ENCODE measurements at regions not wholly inside any gene's neighbourhood (a gene's known extent, or its start where the extent isn't known, plus 50 kb on each side); places are given as distances from the start of the nearest gene placed in this dataset.
A peak's percentile ranks its signal among the peaks of the same experiment; 100 is the strongest.

DNA sequence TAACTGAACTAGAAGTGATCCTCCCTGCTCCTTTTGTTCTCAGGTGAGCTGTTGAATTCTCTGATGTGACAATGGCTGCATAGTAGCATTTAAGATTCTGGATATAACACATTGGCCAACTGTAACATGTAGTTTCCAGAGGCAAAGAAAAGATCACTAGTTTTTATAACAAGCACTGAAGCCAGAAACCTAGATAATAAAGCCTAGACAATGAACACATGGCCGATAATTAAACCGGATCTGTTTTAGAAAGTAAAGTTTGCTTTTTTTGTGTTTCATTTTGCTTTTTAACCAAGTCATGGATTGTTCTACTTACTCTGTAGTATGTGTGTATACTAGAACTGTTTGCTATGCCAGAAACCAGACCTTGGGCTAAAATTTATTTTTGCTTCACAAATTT is 225.5 kb upstream of the KLHL1 start:
- TF ChIP-seq, protein P1, sequence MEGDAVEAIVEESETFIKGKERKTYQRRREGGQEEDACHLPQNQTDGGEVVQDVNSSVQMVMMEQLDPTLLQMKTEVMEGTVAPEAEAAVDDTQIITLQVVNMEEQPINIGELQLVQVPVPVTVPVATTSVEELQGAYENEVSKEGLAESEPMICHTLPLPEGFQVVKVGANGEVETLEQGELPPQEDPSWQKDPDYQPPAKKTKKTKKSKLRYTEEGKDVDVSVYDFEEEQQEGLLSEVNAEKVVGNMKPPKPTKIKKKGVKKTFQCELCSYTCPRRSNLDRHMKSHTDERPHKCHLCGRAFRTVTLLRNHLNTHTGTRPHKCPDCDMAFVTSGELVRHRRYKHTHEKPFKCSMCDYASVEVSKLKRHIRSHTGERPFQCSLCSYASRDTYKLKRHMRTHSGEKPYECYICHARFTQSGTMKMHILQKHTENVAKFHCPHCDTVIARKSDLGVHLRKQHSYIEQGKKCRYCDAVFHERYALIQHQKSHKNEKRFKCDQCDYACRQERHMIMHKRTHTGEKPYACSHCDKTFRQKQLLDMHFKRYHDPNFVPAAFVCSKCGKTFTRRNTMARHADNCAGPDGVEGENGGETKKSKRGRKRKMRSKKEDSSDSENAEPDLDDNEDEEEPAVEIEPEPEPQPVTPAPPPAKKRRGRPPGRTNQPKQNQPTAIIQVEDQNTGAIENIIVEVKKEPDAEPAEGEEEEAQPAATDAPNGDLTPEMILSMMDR (IDR thresholded peaks at IDR 0.05; ENCODE audit: borderline replicate concordance), result no peak
- H3K4me3 ChIP-seq, result no peak overlapping the region
- no peak for DNase-seq
- H3K36me3 ChIP-seq, result no peaks in the 10 kb centered on the region
- H3K9me3 ChIP-seq (replicated peaks), result no peaks in the 10 kb centered on the region
- no peak overlapping the region for H3K27ac ChIP-seq (replicated peaks)
- H3K4me1 ChIP-seq, result no peaks in the 10 kb centered on the region
- H3K27me3 ChIP-seq (ENCODE audit: low read depth), result no peaks in the 10 kb centered on the region
- intact Hi-C loops (cut with micrococcal nuclease), result no loop called here

DNA sequence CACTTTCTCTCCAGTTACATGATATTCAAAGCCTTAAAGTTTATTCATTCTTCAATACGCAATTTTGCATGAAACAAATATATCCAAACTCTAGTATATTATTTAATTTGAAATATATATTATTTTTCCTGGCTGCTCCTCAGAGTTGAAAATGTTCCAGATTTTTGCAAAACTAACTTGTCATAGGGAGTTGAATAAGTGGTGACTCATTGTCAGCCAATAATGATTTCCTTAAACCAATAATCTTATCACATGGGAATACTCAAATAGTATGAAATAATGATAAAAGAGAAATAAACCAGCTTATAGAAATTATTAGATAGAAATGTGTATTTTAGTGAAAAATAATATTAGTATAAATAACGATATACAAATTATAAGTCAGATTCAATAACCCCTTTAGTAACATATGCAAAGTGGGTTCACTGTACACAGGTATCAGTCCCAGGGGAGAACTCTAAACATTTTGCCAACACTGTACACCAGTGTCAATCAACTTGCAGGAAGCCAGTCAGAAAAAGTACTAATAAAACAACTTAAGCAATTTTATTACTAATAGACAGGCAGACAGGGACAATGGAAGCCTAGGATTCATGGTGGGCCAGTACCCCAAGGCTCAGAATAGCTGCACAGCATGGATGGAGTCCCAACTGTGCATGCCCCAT is 222.6 kb upstream of the KLHL1 start:
- intact Hi-C loops (cut with micrococcal nuclease), result no loop called here
- H3K27ac ChIP-seq (replicated peaks), result no peak overlapping the region

DNA sequence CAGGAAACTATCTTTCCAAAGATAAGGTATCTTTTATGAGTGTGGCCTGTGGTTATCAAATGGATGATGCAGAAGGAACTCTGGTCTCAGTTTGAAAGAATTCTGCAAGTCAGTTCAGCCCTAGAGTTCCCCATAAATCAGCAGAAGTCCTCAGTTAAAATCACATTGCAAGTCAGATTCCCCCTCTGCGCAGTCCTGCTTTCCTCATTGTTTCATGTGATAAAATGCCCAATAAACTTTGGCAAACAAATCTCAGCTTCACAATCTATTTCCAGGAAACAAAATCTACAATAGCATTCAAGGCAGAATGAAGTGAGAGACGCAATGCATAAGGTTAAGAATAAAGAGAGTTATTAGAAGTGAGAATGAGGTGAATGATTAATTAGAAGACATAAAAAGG is 216.3 kb upstream of the KLHL1 start:
- TF ChIP-seq, protein P1 (IDR thresholded peaks at IDR 0.05; ENCODE audit: borderline replicate concordance), result no peak
- intact Hi-C loops (cut with micrococcal nuclease), result no loop called here
- H3K36me3 ChIP-seq, result no peaks in the 10 kb centered on the region

More for the DNA sequence above, 222.6 kb upstream of the KLHL1 start:
- Histone ChIP-seq H3K4me3 (no peak overlapping the region), H3K27me3 (ENCODE audit: low read depth) (no peaks in the 10 kb centered on the region), H3K4me1 (no peaks in the 10 kb centered on the region), H3K36me3 (no peaks in the 10 kb centered on the region), H3K9me3 (replicated peaks) (no peaks in the 10 kb centered on the region)
- no peak for DNase-seq
- TF ChIP-seq, protein P1 (IDR thresholded peaks at IDR 0.05; ENCODE audit: borderline replicate concordance), result no peak

DNA sequence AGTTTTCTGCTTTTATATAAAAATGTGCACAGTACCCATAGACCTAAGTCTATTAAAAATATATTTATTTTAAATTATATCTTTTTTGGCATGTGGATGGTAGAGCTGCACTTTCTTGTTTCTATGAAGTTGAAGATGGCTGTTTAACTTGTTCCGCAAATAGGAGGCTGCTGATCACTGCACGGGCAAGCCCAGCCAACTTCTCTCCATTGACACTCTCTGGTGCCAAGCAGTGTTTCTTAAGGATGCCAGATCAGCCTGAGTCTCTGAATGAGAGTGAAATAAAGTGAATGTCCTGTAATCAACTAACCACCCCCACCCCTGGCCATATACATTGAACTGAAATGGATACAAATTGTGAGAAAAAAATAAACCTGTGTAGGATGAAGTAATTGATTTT is 202.9 kb upstream of the KLHL1 start:
- Histone ChIP-seq H3K27ac (replicated peaks) (no peak overlapping the region), H3K36me3 (no peaks in the 10 kb centered on the region), H3K4me1 (no peaks in the 10 kb centered on the region), H3K9me3 (replicated peaks) (no peaks in the 10 kb centered on the region), H3K27me3 (ENCODE audit: low read depth) (no peaks in the 10 kb centered on the region), H3K4me3 (no peak overlapping the region)
- DNase-seq, result no peak
- TF ChIP-seq, protein P1 (IDR thresholded peaks at IDR 0.05; ENCODE audit: borderline replicate concordance), result no peak
- intact Hi-C loops (cut with micrococcal nuclease), result no loop called here

More for the DNA sequence above, 216.3 kb upstream of the KLHL1 start:
- no peak for DNase-seq
- H3K27me3 ChIP-seq (ENCODE audit: low read depth), result no peaks in the 10 kb centered on the region
- no peaks in the 10 kb centered on the region for H3K4me1 ChIP-seq
- no peak overlapping the region for H3K4me3 ChIP-seq
- H3K9me3 ChIP-seq (replicated peaks), result no peaks in the 10 kb centered on the region
- H3K27ac ChIP-seq (replicated peaks), result no peak overlapping the region

- DNase-seq, result no peak
- H3K9me3 ChIP-seq (replicated peaks), result no peaks in the 10 kb centered on the region
- no peak overlapping the region for H3K27ac ChIP-seq (replicated peaks)
- TF ChIP-seq, protein P1 (IDR thresholded peaks at IDR 0.05; ENCODE audit: borderline replicate concordance), result peak; percentile 54
- H3K4me1 ChIP-seq, result no peaks in the 10 kb centered on the region
- no peak overlapping the region for H3K4me3 ChIP-seq
- no peaks in the 10 kb centered on the region for H3K27me3 ChIP-seq (ENCODE audit: low read depth)
- no peaks in the 10 kb centered on the region for H3K36me3 ChIP-seq
- intact Hi-C loops (cut with micrococcal nuclease), result no loop called here
These were observed 202.3 kb upstream of the KLHL1 start for GRCh38 chr13:70310396-70311119.

Data from left ventricle myocardium inferior (tissue), 1 donor.